ENCODE measurements at regions not wholly inside any gene's neighbourhood (a gene's known extent, or its start where the extent isn't known, plus 50 kb on each side); places are given as distances from the start of the nearest gene placed in this dataset.

GRCh38 chr3:110383356-110383755 is 688.3 kb upstream of the NECTIN3 start (continued):
- TF ChIP-seq REST (IDR thresholded peaks at IDR 0.05) = no peak
- no peak for TF ChIP-seq SP1 (IDR thresholded peaks at IDR 0.05)
- TF ChIP-seq JUND (IDR thresholded peaks at IDR 0.05) = no peak
- TF ChIP-seq TAF1 (conservative IDR thresholded peaks at IDR 0.05) = no peak

- WGBS = 88% methylated on average over 3 of the region's 3 CpGs
- TF ChIP-seq GABPA (IDR thresholded peaks at IDR 0.05 in 1 of 2, conservative IDR thresholded peaks at IDR 0.05 in 1 of 2) (no peak), HNF4G (IDR thresholded peaks at IDR 0.05) (no peak), EGR1 (IDR thresholded peaks at IDR 0.05; ENCODE audit: low read depth in 2 of 2) (no peak), ZBTB33 (IDR thresholded peaks at IDR 0.05) (no peak), REST (IDR thresholded peaks at IDR 0.05) (no peak), FOXA1 (IDR thresholded peaks at IDR 0.05) (no peak), MAX (IDR thresholded peaks at IDR 0.05) (no peak), FOXA2 (IDR thresholded peaks at IDR 0.05) (no peak), RAD21 (IDR thresholded peaks at IDR 0.05) (no peak), SP1 (IDR thresholded peaks at IDR 0.05) (no peak), CTCF (IDR thresholded peaks at IDR 0.05; ENCODE audit: low read depth, low read length, missing input control) (no peak), JUND (IDR thresholded peaks at IDR 0.05) (no peak), ATF3 (IDR thresholded peaks at IDR 0.05) (no peak), RXRA (IDR thresholded peaks at IDR 0.05) (no peak), YY1 (IDR thresholded peaks at IDR 0.05) (no peak), TAF1 (conservative IDR thresholded peaks at IDR 0.05) (no peak), HNF4A (conservative IDR thresholded peaks at IDR 0.05) (no peak), NR2F2 (IDR thresholded peaks at IDR 0.05) (no peak)
- no peak for DNase-seq (ENCODE audit: low spot score)
- Histone ChIP-seq H3K4me3 (ENCODE audit: low read depth in 1 of 3, low read length in 3 of 3) (no peak overlapping the region), H3K36me3 (ENCODE audit: control insufficient read depth in 4 of 4, insufficient read depth in 3 of 4, low read depth in 1 of 4, low read length in 3 of 4) (no peaks in the 10 kb centered on the region), H3K9ac (ENCODE audit: low read depth in 1 of 2, low read length in 2 of 2) (no peak overlapping the region), H3K27me3 (ENCODE audit: control insufficient read depth in 4 of 4, insufficient read depth in 4 of 4, low read length in 3 of 4) (no peaks in the 10 kb centered on the region), H3K27ac (ENCODE audit: low read depth in 1 of 2, low read length in 2 of 2) (no peak overlapping the region), H3K9me3 (ENCODE audit: control insufficient read depth in 4 of 4, low read length in 3 of 4) (no peaks in the 10 kb centered on the region), H3K4me1 (ENCODE audit: control insufficient read depth in 4 of 4, insufficient read depth in 4 of 4, low read length in 3 of 4) (peaks cover 0 to 9% (median 0%) of the 10 kb centered on the region in 4 donors)
Measured at GRCh38 chr3:110384601-110385000, 687.0 kb upstream of the NECTIN3 start.
